HCT116 (cell line): ENCODE measurements at regions not wholly inside any gene's neighbourhood (a gene's known extent, or its start where the extent isn't known, plus 50 kb on each side); places are given as distances from the start of the nearest gene placed in this dataset.

Experiments
- ATAC-seq: fragments of 200-7000 bp; cut with Tn5 transposase; 2 replicates; pipeline ENCODE4 v1.9.1; 2020; ENCODE audit warnings: mild to moderate bottlenecking, moderate library complexity
- BruUV-seq: library from RNA; stranded (reverse); fragments of 400-500 nt; replicated peaks from 2 replicates; lab custom pipeline; 2021; lab: Mats Ljungman, UMichigan
- CTCF ChIA-PET: fragments of 300-600 bp; sonication (Branson Sonifier 250); formaldehyde crosslinking; loops from one replicate; lab custom pipeline; 2021; ENCODE audit warnings: antibody characterized with exemption; lab: Charles Lee
- POLR2A ChIA-PET: fragments of 300-600, 350-600 bp; sonication (Branson Sonifier 250); formaldehyde crosslinking; loops from one replicate; lab custom pipeline; 2021; ENCODE audit warnings: antibody characterized with exemption; lab: Charles Lee
- RAD21 ChIA-PET, 2 experiments: fragments of 300-600 bp; sonication (Branson Sonifier 250); formaldehyde crosslinking; loops; one replicate each; lab custom pipeline; 2023; ENCODE audit warnings: low total read pairs in 2 of 2; ENCODE audit not compliant: uncharacterized antibody in 2 of 2, unreplicated experiment in 2 of 2, low non-redundant PET in 1 of 2; lab: Charles Lee
- DNase-seq: peaks from one replicate; pipeline ENCODE4 v3.0.0-alpha.2; 2010; ENCODE audit warnings: low read depth, low spot score
- H2AFZ ChIP-seq: fragments of 200-600 bp; shearing (Covaris generic), sonication (generic); 2 replicates; pipeline ENCODE4 v1.6.1; 2017; ENCODE audit warnings: low read depth, mixed run types, mixed read lengths, antibody characterized with exemption, low read length; ENCODE audit not compliant: poor library complexity, severe bottlenecking
- H3K27ac ChIP-seq: 2 replicates; pipeline ENCODE4 v1.5.1; 2012; ENCODE audit warnings: low read depth, low read length
- H3K27me3 ChIP-seq: fragments of 200-600 bp; sonication (generic); 2 replicates; pipeline ENCODE4 v1.6.1; 2016; ENCODE audit warnings: mixed run types, low read length, mixed read lengths; ENCODE audit not compliant: insufficient read depth
- H3K36me3 ChIP-seq, 2 experiments: fragments of 200-500 bp in 1 of 2; fragments of 200-600 bp in 1 of 2; sonication (Bioruptor generic) in 1 of 2; sonication (generic) in 1 of 2; 2 replicates each; pipeline versions ENCODE4 v1.5.1 to v1.6.1; 2014 to 2016; ENCODE audit warnings: low read length in 2 of 2, inconsistent platforms in 1 of 2, mixed read lengths in 1 of 2, mixed run types in 1 of 2; ENCODE audit not compliant: insufficient read depth in 2 of 2, control insufficient read depth in 1 of 2
- H3K4me1 ChIP-seq, 2 experiments: fragments of 200-600 bp in 1 of 2; sonication (generic) in 1 of 2; 2 replicates each; pipeline versions ENCODE4 v1.5.1 to v1.6.1; 2012 to 2017; ENCODE audit warnings: low read length in 2 of 2, inconsistent platforms in 1 of 2, mild to moderate bottlenecking in 1 of 2, mixed read lengths in 1 of 2, mixed run types in 1 of 2, moderate library complexity in 1 of 2; ENCODE audit not compliant: insufficient read depth in 2 of 2, control insufficient read depth in 1 of 2
- H3K4me2 ChIP-seq: fragments of 200-600 bp; sonication (generic); 2 replicates; pipeline ENCODE4 v1.6.1; 2017; ENCODE audit warnings: mixed run types, low read length, mixed read lengths
- H3K4me3 ChIP-seq, 2 experiments: fragments of 200-600 bp in 1 of 2; sonication (generic) in 1 of 2; replicated peaks in 1 of 2; 2 replicates each; pipeline ENCODE4 v1.5.1; 2011 to 2016; ENCODE audit warnings: low read length in 2 of 2, control low read depth in 1 of 2, low read depth in 1 of 2, mild to moderate bottlenecking in 1 of 2, mixed read lengths in 1 of 2, mixed run types in 1 of 2
- H3K79me2 ChIP-seq: fragments of 200-600 bp; sonication (generic); 2 replicates; pipeline ENCODE4 v1.6.1; 2017; ENCODE audit warnings: mild to moderate bottlenecking, mixed run types, low read length, moderate library complexity, mixed read lengths; ENCODE audit not compliant: insufficient read depth
- H3K9ac ChIP-seq: fragments of 200-600 bp; sonication (generic); 2 replicates; pipeline ENCODE4 v1.6.1; 2016; ENCODE audit warnings: low read length, mixed read lengths
- H3K9me2 ChIP-seq: fragments of 200-600 bp; sonication (generic), shearing (Covaris generic); 2 replicates; pipeline ENCODE4 v1.6.1; 2017; ENCODE audit warnings: mixed run types, mild to moderate bottlenecking, moderate library complexity; ENCODE audit not compliant: insufficient read depth
- H3K9me3 ChIP-seq, 2 experiments: fragments of 200-500 bp in 1 of 2; fragments of 200-600 bp in 1 of 2; sonication (Bioruptor generic) in 1 of 2; sonication (generic) in 1 of 2; 2 replicates each; pipeline ENCODE4 v1.6.1; 2014 to 2017; ENCODE audit warnings: low read length in 2 of 2, mixed read lengths in 2 of 2, inconsistent platforms in 1 of 2, low read depth in 1 of 2, mild to moderate bottlenecking in 1 of 2, mixed run types in 1 of 2, moderate library complexity in 1 of 2; ENCODE audit not compliant: control insufficient read depth in 1 of 2, insufficient read depth in 1 of 2
- H4K20me1 ChIP-seq: fragments of 200-600 bp; sonication (generic), shearing (Covaris generic); 2 replicates; pipeline ENCODE4 v1.6.1; 2017; ENCODE audit warnings: mixed run types, mild to moderate bottlenecking, moderate library complexity; ENCODE audit not compliant: insufficient read depth
- CBX3 ChIP-seq: IDR thresholded peaks from 2 replicates; pipeline ENCODE4 v1.6.1; 2012; ENCODE audit warnings: low read depth
- CEBPB ChIP-seq: IDR thresholded peaks from 2 replicates; pipeline ENCODE4 v1.6.1; 2012; ENCODE audit warnings: low read depth
- CTCF ChIP-seq, 3 experiments: fragments of 200-600 bp in 1 of 3; sonication (generic) in 1 of 3; IDR thresholded peaks in 2 of 3; conservative IDR thresholded peaks in 1 of 3; 2 replicates each; pipeline ENCODE4 v1.5.1; 2012 to 2017; ENCODE audit warnings: low read depth in 2 of 3, low read length in 2 of 3, antibody characterized with exemption in 1 of 3, borderline replicate concordance in 1 of 3, control low read depth in 1 of 3, mild to moderate bottlenecking in 1 of 3, mixed read lengths in 1 of 3, mixed run types in 1 of 3, moderate library complexity in 1 of 3; ENCODE audit not compliant: insufficient read depth in 1 of 3
- EGR1 ChIP-seq: IDR thresholded peaks from 2 replicates; pipeline ENCODE4 v1.6.1; 2012; ENCODE audit warnings: low read depth
- EZH2phosphoT487 ChIP-seq: fragments of 200-600 bp; IDR thresholded peaks from 2 replicates; pipeline ENCODE4 v1.6.1; 2018; ENCODE audit warnings: antibody characterized with exemption, borderline replicate concordance
- FOSL1 ChIP-seq: IDR thresholded peaks from 2 replicates; pipeline ENCODE4 v1.6.1; 2012; ENCODE audit warnings: low read depth
- JUND ChIP-seq: IDR thresholded peaks from 2 replicates; pipeline ENCODE4 v1.6.1; 2012
- MAX ChIP-seq: IDR thresholded peaks from 2 replicates; pipeline ENCODE4 v1.6.1; 2012
- POLR2A ChIP-seq: IDR thresholded peaks from 2 replicates; pipeline ENCODE4 v1.7.0; 2011; ENCODE audit warnings: borderline replicate concordance; ENCODE audit not compliant: insufficient read depth, insufficient read length; ENCODE audit errors: extremely low read depth
- POLR2AphosphoS5 ChIP-seq: IDR thresholded peaks from 2 replicates; pipeline ENCODE4 v1.6.1; 2011; ENCODE audit warnings: mild to moderate bottlenecking, low read depth, low read length, moderate library complexity
- RAD21 ChIP-seq: IDR thresholded peaks from 2 replicates; pipeline ENCODE4 v1.6.1; 2012; ENCODE audit warnings: low read depth, mild to moderate bottlenecking
- REST ChIP-seq: IDR thresholded peaks from 2 replicates; pipeline ENCODE4 v1.6.1; 2012; ENCODE audit warnings: low read depth
- SIN3A ChIP-seq: IDR thresholded peaks from 2 replicates; pipeline ENCODE4 v1.6.1; 2012; ENCODE audit warnings: low read depth
- SP1 ChIP-seq: IDR thresholded peaks from 2 replicates; pipeline ENCODE4 v1.6.1; 2012; ENCODE audit warnings: low read depth
- SRF ChIP-seq: IDR thresholded peaks from 2 replicates; pipeline ENCODE4 v1.6.1; 2012; ENCODE audit warnings: low read depth
- YY1 ChIP-seq: IDR thresholded peaks from 2 replicates; pipeline ENCODE4 v1.6.1; 2011; ENCODE audit warnings: low read length, low read depth, moderate library complexity, mild to moderate bottlenecking; ENCODE audit not compliant: insufficient replicate concordance; ENCODE audit errors: extremely low read depth
- ZBTB33 ChIP-seq: IDR thresholded peaks from 2 replicates; pipeline ENCODE4 v1.6.1; 2011; ENCODE audit warnings: mild to moderate bottlenecking, low read length, moderate library complexity; ENCODE audit not compliant: insufficient replicate concordance; ENCODE audit errors: extremely low read depth
- ZFX ChIP-seq: fragments of 450-650 bp; IDR thresholded peaks from 2 replicates; pipeline ENCODE4 v1.6.1; 2017
- ZNF274 ChIP-seq: fragments of 200-500 bp; sonication (Bioruptor generic); IDR thresholded peaks from 2 replicates; pipeline ENCODE4 v1.6.1; 2014; ENCODE audit warnings: mild to moderate bottlenecking, low read depth, low read length, inconsistent platforms
- intact Hi-C: fragments of 100-400 bp; cut with micrococcal nuclease; formaldehyde crosslinking; loops from 2 replicates; pipeline ENCODE4 v1.10.0; 2022

- CTCF ChIA-PET = no interaction called here
- Histone ChIP-seq H3K9me2 (no peaks in the 10 kb centered on the region), H3K4me3 (no peak overlapping the region), H3K9me3 (no peaks in the 10 kb centered on the region), H2AFZ (no peak overlapping the region), H3K27ac (no peak overlapping the region), H3K4me2 (no peak overlapping the region), H3K27me3 (peaks cover 53% of the 10 kb centered on the region), H3K36me3 (no peaks in the 10 kb centered on the region), H3K9ac (no peak overlapping the region), H4K20me1 (no peaks in the 10 kb centered on the region), H3K4me1 (no peaks in the 10 kb centered on the region), H3K79me2 (no peaks in the 10 kb centered on the region)
- no peak for ATAC-seq
- no peak for DNase-seq
- RAD21 ChIA-PET = no interaction called here
- intact Hi-C loops = no loop called here
- TF ChIP-seq YY1 (no peak), RAD21 (no peak), FOSL1 (no peak), ZNF274 (no peak), REST (no peak), CTCF (IDR thresholded peaks at IDR 0.05 in 2 of 3, conservative IDR thresholded peaks at IDR 0.05 in 1 of 3; ENCODE audit: borderline replicate concordance in 1 of 3, insufficient read depth in 1 of 3, low read depth in 2 of 3, low read length in 2 of 3) (no peak), EZH2phosphoT487 (no peak), POLR2A (no peak), MAX (no peak), ZBTB33 (no peak), SIN3A (no peak), SP1 (no peak), CEBPB (no peak), SRF (no peak), CBX3 (no peak), JUND (no peak), EGR1 (no peak), POLR2AphosphoS5 (no peak), ZFX (no peak)
- POLR2A ChIA-PET = no interaction called here
- no TSS peak for BruUV-seq
Observed at GRCh38 chr20:23289724-23290395, 60.7 kb upstream of the NXT1 start.
